ENCODE measurements at regions not wholly inside any gene's neighbourhood (a gene's known extent, or its start where the extent isn't known, plus 50 kb on each side); places are given as distances from the start of the nearest gene placed in this dataset.

- TF ChIP-seq CTCF (IDR thresholded peaks at IDR 0.05) (no peak), POLR2A (IDR thresholded peaks at IDR 0.05) (no peak)
Observed at GRCh38 chr2:122478771-122479170, 723.3 kb downstream of the TSN start.

Data from Peyer's patch (tissue), 4 donors.